ENCODE measurements at regions not wholly inside any gene's neighbourhood (a gene's known extent, or its start where the extent isn't known, plus 50 kb on each side); places are given as distances from the start of the nearest gene placed in this dataset.
"Not testable (repeated sequence)": the region's sequence is repeated elsewhere in the genome, so short reads cannot be mapped to it uniquely, and the experiment has no call there.

GRCh38 chr16:33706845-33707590 is 247.6 kb downstream of the TP53TG3F start (continued):
- peak in 1 of 3 experiments; percentile 15; a peak in 1 of 6 replicates for TF ChIP-seq CTCF (IDR thresholded peaks at IDR 0.05 in 2 of 3, conservative IDR thresholded peaks at IDR 0.05 in 1 of 3; ENCODE audit: insufficient read depth in 2 of 3, low read depth in 1 of 3, low read length in 3 of 3)
- 0 out of 2 replicates have a peak, but pooled peaks have one; percentile 32 for TF ChIP-seq CREB3L1 (IDR thresholded peaks at IDR 0.05; ENCODE audit: borderline replicate concordance, low read depth)
- peak; percentile 10; the same call in 1 of the 2 replicates for TF ChIP-seq TFAP4 (CRISPR knock-in tag; IDR thresholded peaks at IDR 0.05; ENCODE audit: borderline replicate concordance)
- peak; percentile 40; the same call in 1 of the 2 replicates for TF ChIP-seq MTA3 (IDR thresholded peaks at IDR 0.05; ENCODE audit: borderline replicate concordance)
- peak; percentile 64 for TF ChIP-seq L3MBTL2 (IDR thresholded peaks at IDR 0.05)
- TF ChIP-seq PHF8 (IDR thresholded peaks at IDR 0.05; ENCODE audit: borderline replicate concordance, low read length) = peak; percentile 46; the same call in 1 of the 2 replicates
- TF ChIP-seq RBBP5 (IDR thresholded peaks at IDR 0.05; ENCODE audit: borderline replicate concordance, insufficient read depth, low read length, poor library complexity, severe bottlenecking) = peak; percentile 35
- 0 out of 4 replicates have a peak, but pooled peaks of 1 of the 2 experiments have one; percentile 30 for TF ChIP-seq MAZ (CRISPR knock-in tag; conservative IDR thresholded peaks at IDR 0.05 in 1 of 2, IDR thresholded peaks at IDR 0.05 in 1 of 2)
- TF ChIP-seq RB1 (IDR thresholded peaks at IDR 0.05; ENCODE audit: low read depth) = peak; percentile 23; the same call in 1 of the 2 replicates
- peak; percentile 48; the same call in 1 of the 2 replicates for TF ChIP-seq CTBP1 (IDR thresholded peaks at IDR 0.05; ENCODE audit: borderline replicate concordance)
- TF ChIP-seq GMEB1 (CRISPR knock-in tag; IDR thresholded peaks at IDR 0.05) = 0 out of 2 replicates have a peak, but pooled peaks have one; percentile 30
- TF ChIP-seq POLR2A (conservative IDR thresholded peaks at IDR 0.05) = peak; percentile 37; the same call in 1 of the 2 replicates

GRCh38 chr16:33707591-33707934 is 248.2 kb downstream of the TP53TG3F start:
- H3K4me1 ChIP-seq (replicated peaks in 1 of 2; ENCODE audit: control insufficient read depth in 2 of 2, insufficient read depth in 2 of 2, low read length in 2 of 2); H3K27me3 ChIP-seq (ENCODE audit: control insufficient read depth in 2 of 2, insufficient read depth in 2 of 2, low read length in 2 of 2); H3K9me1 ChIP-seq (ENCODE audit: control insufficient read depth, insufficient read depth, low read length); BruUV-seq (replicated peaks); H3K36me3 ChIP-seq (ENCODE audit: control insufficient read depth, insufficient read depth, low read length); H3K9me3 ChIP-seq (replicated peaks; ENCODE audit: control insufficient read depth, insufficient read depth, low read depth, low read length); H4K20me1 ChIP-seq (replicated peaks; ENCODE audit: control insufficient read depth, insufficient read depth, low read length); intact Hi-C loops (cut with micrococcal nuclease); FAIRE-seq; H3K27ac ChIP-seq (ENCODE audit: extremely low read depth, low read depth, low read length); in situ Hi-C loops (cut with MboI); CTCF ChIA-PET (ENCODE audit: low intra/inter-chr PET ratio); POLR2A ChIA-PET; H3K79me2 ChIP-seq (ENCODE audit: control insufficient read depth, insufficient read depth, low read length): not testable (repeated sequence)
- ATAC-seq (peak; percentile 19), DNase-seq (ENCODE audit: extremely low read depth in 1 of 4, low spot score in 3 of 4) (peak in 1 of 4 experiments; percentile 14)
- WGBS (ENCODE audit: insufficient coverage, low coverage, missing lambda C conversion rate) = 0% methylated on average over 10 of the region's 14 CpGs
- H3K9ac ChIP-seq (ENCODE audit: insufficient read depth in 1 of 2, low read depth in 2 of 2, low read length in 2 of 2) = peak overlapping the region in 1 of 2 experiments; percentile 85; a peak in 3 of 4 replicates
- H3K4me2 ChIP-seq (ENCODE audit: insufficient read depth, low read length) = peak overlapping the region; percentile 66; the same call in 1 of the 2 replicates
- H3K4me3 ChIP-seq = peak overlapping the region; percentile 49
- peak overlapping the region; percentile 82 for H2AFZ ChIP-seq (ENCODE audit: low read depth, low read length)

All from K562 (cell line).